ENCODE measurements at regions not wholly inside any gene's neighbourhood (a gene's known extent, or its start where the extent isn't known, plus 50 kb on each side); places are given as distances from the start of the nearest gene placed in this dataset.

DNA sequence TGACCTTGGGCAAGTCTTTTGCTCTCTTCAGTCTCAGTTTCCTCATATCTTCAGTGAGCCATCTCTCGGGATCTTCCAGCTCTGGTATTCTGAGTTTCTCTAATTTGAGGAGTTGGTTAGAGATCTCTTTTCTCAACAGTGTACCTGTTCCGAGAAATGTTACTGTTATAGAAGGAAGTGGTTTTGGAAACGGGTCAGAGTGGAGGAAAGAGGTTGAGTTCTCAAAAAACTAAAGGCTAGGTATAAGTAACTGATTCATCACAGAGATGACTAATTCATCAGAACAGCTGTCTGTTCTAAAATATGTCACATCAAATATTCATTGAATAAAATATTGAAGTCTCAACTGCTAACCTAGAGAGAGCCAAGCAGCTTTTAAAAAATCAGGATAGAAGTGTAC, 106.6 kb downstream of the PALM2AKAP2 start:
- TF ChIP-seq, protein P1, sequence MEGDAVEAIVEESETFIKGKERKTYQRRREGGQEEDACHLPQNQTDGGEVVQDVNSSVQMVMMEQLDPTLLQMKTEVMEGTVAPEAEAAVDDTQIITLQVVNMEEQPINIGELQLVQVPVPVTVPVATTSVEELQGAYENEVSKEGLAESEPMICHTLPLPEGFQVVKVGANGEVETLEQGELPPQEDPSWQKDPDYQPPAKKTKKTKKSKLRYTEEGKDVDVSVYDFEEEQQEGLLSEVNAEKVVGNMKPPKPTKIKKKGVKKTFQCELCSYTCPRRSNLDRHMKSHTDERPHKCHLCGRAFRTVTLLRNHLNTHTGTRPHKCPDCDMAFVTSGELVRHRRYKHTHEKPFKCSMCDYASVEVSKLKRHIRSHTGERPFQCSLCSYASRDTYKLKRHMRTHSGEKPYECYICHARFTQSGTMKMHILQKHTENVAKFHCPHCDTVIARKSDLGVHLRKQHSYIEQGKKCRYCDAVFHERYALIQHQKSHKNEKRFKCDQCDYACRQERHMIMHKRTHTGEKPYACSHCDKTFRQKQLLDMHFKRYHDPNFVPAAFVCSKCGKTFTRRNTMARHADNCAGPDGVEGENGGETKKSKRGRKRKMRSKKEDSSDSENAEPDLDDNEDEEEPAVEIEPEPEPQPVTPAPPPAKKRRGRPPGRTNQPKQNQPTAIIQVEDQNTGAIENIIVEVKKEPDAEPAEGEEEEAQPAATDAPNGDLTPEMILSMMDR (IDR thresholded peaks at IDR 0.05; ENCODE audit: insufficient read depth, low read depth, low read length), result no peak
- no peak for TF ChIP-seq EZH2 (IDR thresholded peaks at IDR 0.05; ENCODE audit: insufficient read depth, low read length)
